ENCODE measurements at regions not wholly inside any gene's neighbourhood (a gene's known extent, or its start where the extent isn't known, plus 50 kb on each side); places are given as distances from the start of the nearest gene placed in this dataset.

DNA sequence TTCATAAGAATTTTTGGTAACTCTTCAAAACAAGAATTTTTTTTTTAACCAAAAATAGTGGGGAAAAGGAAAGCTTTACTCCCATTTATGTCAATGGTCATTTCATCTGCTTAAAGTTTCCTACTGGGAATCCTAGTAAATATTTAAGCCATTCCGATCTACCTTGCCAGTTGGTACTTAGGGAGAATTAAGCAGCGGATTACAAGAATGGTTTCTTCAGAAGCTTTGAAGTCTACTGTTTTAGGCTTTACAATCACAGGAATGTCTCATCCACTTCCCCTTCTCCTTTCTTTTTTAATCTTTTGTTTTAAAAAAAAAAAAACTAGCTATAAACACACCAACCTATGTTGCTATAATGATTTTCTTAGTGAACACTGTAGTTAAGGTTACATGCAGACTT, 341.4 kb upstream of the ATP11B start:
- CTCF ChIA-PET, result no interaction called here
- peaks cover 10% of the 10 kb centered on the region for H3K9me3 ChIP-seq (ENCODE audit: control insufficient read depth, insufficient read depth, low read length)
- no peak overlapping the region for H2BK20ac ChIP-seq (ENCODE audit: low read depth, low read length)
- H2AK9ac ChIP-seq (replicated peaks; ENCODE audit: low read depth, low read length, poor library complexity), result no peak overlapping the region
- H3K4me2 ChIP-seq (ENCODE audit: low read depth, low read length), result no peak overlapping the region
- no peaks in the 10 kb centered on the region for H3K4me1 ChIP-seq (ENCODE audit: control insufficient read depth, insufficient read depth, low read length)
- intact Hi-C loops (cut with micrococcal nuclease), result no loop called here
- no peak overlapping the region for H2BK5ac ChIP-seq (ENCODE audit: low read depth, low read length, poor library complexity, severe bottlenecking)
- no peak overlapping the region for H4K5ac ChIP-seq (ENCODE audit: low read depth, low read length)
- DNase-seq (no peak), ATAC-seq (ENCODE audit: low read depth) (no peak)
- no peak overlapping the region for H3K18ac ChIP-seq (ENCODE audit: low read depth, low read length)
- H3K4ac ChIP-seq (ENCODE audit: low read depth, low read length), result no peak overlapping the region
- H2BK120ac ChIP-seq (ENCODE audit: low read depth, low read length), result no peak overlapping the region
- no peak overlapping the region for H3K23ac ChIP-seq (ENCODE audit: low read depth, low read length)
- POLR2A ChIA-PET (ENCODE audit: unreplicated experiment), result no interaction called here
- H4K91ac ChIP-seq (ENCODE audit: insufficient read depth, low read depth, low read length), result no peak overlapping the region
- BruUV-seq (replicated peaks), result no TSS peak
- no peaks in the 10 kb centered on the region for H3K9me1 ChIP-seq (ENCODE audit: insufficient read depth, low read length)
- H3K14ac ChIP-seq (replicated peaks; ENCODE audit: low read depth, low read length), result no peak overlapping the region
- no peaks in the 10 kb centered on the region for H3K36me3 ChIP-seq (ENCODE audit: control insufficient read depth, insufficient read depth, low read length)
- H2AFZ ChIP-seq (replicated peaks; ENCODE audit: low read length, poor library complexity), result no peak overlapping the region
- H4K8ac ChIP-seq (ENCODE audit: low read depth in 2 of 2, low read length in 2 of 2), result no peak overlapping the region
- no peaks in the 10 kb centered on the region for H3K79me1 ChIP-seq (ENCODE audit: low read depth in 1 of 2, low read length in 2 of 2)
- dilution Hi-C loops (cut with HindIII; ENCODE audit: low sequenced_read_pairs, unreplicated experiment), result no loop called here
- TF ChIP-seq RAD21 (IDR thresholded peaks at IDR 0.05; ENCODE audit: low read length) (no peak), POLR2A (IDR thresholded peaks at IDR 0.05; ENCODE audit: low read depth, low read length) (no peak), MAFK (IDR thresholded peaks at IDR 0.05; ENCODE audit: low read depth, low read length) (no peak), SMC3 (IDR thresholded peaks at IDR 0.05; ENCODE audit: low read depth, low read length) (no peak), MXI1 (IDR thresholded peaks at IDR 0.05; ENCODE audit: borderline replicate concordance, low read depth, low read length) (no peak), RFX5 (IDR thresholded peaks at IDR 0.05; ENCODE audit: low read depth, low read length) (no peak), CEBPB (IDR thresholded peaks at IDR 0.05; ENCODE audit: low read depth, low read length) (no peak), NFE2L2 (IDR thresholded peaks at IDR 0.05; ENCODE audit: low read depth, low read length) (no peak)
- no CpG with 5 or more reads among the region's 2 CpGs for WGBS, 2 experiments (ENCODE audit: extremely low coverage in 2 of 2, insufficient read length in 1 of 2)
- H3K4me3 ChIP-seq (ENCODE audit: insufficient read depth, low read depth, low read length), result no peak overlapping the region
- H3K27ac ChIP-seq (ENCODE audit: insufficient read depth, low read length), result no peak overlapping the region
- no peak overlapping the region for H2BK15ac ChIP-seq (ENCODE audit: low read depth, low read length)
- H3K9ac ChIP-seq (ENCODE audit: low read depth, low read length), result no peak overlapping the region
- H2AK5ac ChIP-seq (ENCODE audit: low read depth, low read length), result no peak overlapping the region
- H3K56ac ChIP-seq (ENCODE audit: extremely low read depth, insufficient read depth, low read length), result no peak overlapping the region
- in situ Hi-C loops (cut with MboI; ENCODE audit: low sequenced_read_pairs), result no loop called here
- H4K20me1 ChIP-seq (ENCODE audit: insufficient read depth, low read length), result no peaks in the 10 kb centered on the region
- H3K27me3 ChIP-seq (ENCODE audit: control insufficient read depth, insufficient read depth, low read length), result no peaks in the 10 kb centered on the region
